SKM-1 treated with dmso at 0.1 percent for 144 hours (cell line): ENCODE measurements at regions not wholly inside any gene's neighbourhood (a gene's known extent, or its start where the extent isn't known, plus 50 kb on each side); places are given as distances from the start of the nearest gene placed in this dataset.

Source experiments
- DNase-seq: peaks from one replicate; lab custom pipeline; 2025; ENCODE audit not compliant: unreplicated experiment; lab: John Stamatoyannopoulos, UW

DNA sequence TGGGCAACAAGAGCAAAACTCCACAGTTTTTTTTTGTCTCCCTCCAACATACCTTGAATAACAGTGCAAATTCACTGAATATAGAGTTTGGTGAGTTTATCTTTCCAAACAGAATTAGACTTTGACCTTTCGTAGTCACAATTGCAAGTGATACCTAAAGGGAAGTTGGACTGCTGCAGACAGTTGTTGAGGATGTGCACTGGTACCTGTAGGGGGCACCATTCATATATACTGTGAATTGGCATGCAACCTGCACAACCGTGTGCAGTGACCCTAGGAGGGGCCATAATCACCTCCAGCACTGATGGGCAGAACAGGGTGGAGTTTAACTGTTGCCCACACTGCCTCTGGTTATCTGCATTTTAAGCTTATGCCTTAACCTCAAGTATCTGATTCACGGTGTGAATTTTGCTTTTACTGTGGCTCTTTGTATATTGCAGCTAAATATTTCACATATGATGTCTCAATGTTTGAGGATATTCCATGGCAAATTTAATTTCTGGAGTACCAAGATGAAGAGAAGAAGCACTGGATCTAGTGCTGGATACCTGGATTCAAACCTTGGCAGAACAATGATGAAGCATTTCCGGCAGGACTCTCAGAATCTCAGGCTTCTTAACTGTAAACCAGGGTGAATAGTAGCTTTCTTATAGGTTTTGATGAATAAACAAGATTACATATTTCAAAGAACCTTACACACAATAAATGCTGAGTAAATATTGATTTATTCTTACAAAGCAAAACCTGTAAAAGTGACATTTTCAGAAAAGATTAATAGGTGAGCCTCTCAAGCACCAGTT lies 144.3 kb downstream of the ACTBL2 start:
- DNase-seq, result peak; percentile 37

GRCh38 chr5:57335092-57335660 lies 147.4 kb downstream of the ACTBL2 start:
- no peak for DNase-seq

GRCh38 chr5:57334475-57334874 lies 148.1 kb downstream of the ACTBL2 start:
- no peak for DNase-seq

GRCh38 chr5:57332361-57332760 lies 150.2 kb downstream of the ACTBL2 start:
- DNase-seq, result no peak

- no peak for DNase-seq
These were observed 153.9 kb downstream of the GPBP1 start for GRCh38 chr5:57327561-57328367.

DNA sequence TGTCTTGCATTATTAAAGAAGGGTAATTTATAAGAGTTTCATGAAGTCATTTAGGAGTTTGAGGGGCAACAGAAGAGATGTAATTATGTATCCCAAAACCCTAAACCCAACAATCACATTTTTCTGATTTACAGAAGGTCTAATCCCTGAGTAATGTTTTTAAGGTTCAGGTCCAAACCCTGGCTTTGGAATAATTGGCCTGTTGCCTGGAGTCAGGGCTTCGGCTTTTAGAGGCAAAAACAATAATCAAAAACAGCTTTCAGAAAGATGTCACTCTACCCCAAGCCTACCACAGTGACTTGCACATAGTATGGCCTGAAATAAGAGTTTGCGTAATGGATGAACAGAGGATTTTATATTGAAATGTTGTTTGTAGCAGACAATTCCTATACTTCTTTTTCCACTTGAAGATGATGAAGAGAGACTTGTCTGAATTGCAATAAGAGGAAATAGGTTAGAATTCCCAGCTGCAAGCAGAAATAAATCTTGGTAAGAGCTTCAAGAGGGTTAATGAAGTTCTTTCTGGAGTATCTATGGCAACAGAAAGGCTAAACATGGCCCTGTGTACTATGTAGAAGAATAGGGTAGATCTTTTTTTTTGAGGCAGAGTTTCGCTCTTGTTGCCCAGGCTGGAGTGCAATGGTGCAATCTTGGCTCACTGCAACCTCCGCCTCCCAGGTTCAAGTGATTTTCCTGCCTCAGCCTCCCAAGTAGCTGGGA lies 152.0 kb downstream of the GPBP1 start:
- DNase-seq, result no peak

DNA sequence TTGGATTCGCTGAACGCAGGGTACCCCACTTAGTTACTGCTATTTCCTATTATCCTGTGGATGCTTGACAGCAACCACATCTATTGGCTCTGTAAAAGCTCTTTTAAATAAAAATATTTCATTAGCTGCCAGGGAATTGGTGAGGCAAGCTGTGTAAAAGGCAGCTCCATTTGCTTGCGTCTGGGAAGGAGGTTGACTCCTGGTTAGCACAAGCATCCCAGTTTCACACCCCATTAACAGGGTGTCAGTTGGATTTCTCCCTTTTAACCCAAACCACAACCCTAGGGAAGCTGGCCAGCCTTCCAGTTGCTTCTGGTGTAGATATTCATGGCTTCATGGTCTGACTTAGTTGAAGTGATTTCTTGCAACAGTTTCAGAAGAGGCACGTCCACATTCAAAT lies 151.0 kb downstream of the GPBP1 start:
- DNase-seq, result no peak

- DNase-seq, result no peak
These were observed 150.3 kb downstream of the GPBP1 start for GRCh38 chr5:57324181-57324580.

DNA sequence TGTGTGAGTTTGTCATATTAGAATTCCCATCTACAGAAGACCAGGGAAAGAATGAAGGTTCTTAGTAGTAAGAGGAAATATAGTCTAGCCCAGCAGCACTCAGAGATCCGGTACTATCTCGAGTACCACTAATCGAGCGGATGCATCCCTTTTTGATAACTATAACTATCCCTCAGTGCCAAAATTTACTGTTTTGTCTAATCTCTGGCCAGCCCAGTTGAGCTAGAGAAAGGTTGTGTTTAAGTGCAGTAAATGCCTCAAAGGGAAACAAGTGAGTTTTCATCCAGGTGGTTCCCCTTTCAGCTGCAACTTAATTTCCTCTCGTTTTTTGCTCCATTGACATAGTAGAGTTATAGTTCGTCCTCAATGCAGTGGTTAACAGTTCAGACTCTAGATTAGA lies 146.7 kb downstream of the GPBP1 start:
- DNase-seq, result no peak

DNA sequence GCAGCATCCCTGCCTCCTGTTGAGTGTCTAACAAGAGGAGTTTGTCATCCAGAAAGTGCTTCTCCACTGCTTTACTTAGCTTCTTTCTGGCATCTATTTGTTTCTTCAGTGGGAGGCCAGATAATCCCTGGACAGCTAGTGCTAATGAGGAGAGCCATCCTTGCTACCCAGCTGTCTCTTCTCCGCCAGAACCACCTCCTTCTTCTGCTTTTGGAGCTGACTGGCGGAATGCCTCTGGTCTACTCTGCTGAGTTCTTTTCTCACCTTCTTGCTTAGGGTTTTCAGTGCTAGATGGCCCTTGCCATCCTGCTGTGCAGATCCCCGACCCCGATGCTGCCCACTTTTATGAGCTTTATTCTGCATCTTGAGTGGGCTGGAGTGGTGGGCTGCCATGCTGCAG lies 145.8 kb downstream of the GPBP1 start:
- DNase-seq, result no peak

- no peak for DNase-seq
These were observed 144.4 kb downstream of the GPBP1 start for GRCh38 chr5:57318251-57318650.

- no peak for DNase-seq
These were observed 143.5 kb downstream of the GPBP1 start for GRCh38 chr5:57317341-57317740.

GRCh38 chr5:57316798-57317327 lies 143.0 kb downstream of the GPBP1 start:
- DNase-seq, result no peak

GRCh38 chr5:57315941-57316340 lies 142.1 kb downstream of the GPBP1 start:
- no peak for DNase-seq
